PC-9 (cell line): ENCODE measurements at regions not wholly inside any gene's neighbourhood (a gene's known extent, or its start where the extent isn't known, plus 50 kb on each side); places are given as distances from the start of the nearest gene placed in this dataset.

Experiments used
- CTCF ChIP-seq: fragments of 200-600 bp; sonication (generic); conservative IDR thresholded peaks from 2 replicates; pipeline ENCODE4 v1.6.1; 2017; ENCODE audit warnings: mixed run types, antibody characterized with exemption, mild to moderate bottlenecking, moderate library complexity
- EZH2 ChIP-seq: fragments of 200-600 bp; sonication (generic); IDR thresholded peaks from 2 replicates; pipeline ENCODE4 v1.8.0; 2017; ENCODE audit warnings: antibody characterized with exemption, low read depth

GRCh38 chr16:62213763-62214162, 177.5 kb upstream of the CDH8 start:
- TF ChIP-seq CTCF (no peak), EZH2 (no peak)
